ENCODE measurements at regions not wholly inside any gene's neighbourhood (a gene's known extent, or its start where the extent isn't known, plus 50 kb on each side); places are given as distances from the start of the nearest gene placed in this dataset.
"Not testable (repeated sequence)": the region's sequence is repeated elsewhere in the genome, so short reads cannot be mapped to it uniquely, and the experiment has no call there.

DNA sequence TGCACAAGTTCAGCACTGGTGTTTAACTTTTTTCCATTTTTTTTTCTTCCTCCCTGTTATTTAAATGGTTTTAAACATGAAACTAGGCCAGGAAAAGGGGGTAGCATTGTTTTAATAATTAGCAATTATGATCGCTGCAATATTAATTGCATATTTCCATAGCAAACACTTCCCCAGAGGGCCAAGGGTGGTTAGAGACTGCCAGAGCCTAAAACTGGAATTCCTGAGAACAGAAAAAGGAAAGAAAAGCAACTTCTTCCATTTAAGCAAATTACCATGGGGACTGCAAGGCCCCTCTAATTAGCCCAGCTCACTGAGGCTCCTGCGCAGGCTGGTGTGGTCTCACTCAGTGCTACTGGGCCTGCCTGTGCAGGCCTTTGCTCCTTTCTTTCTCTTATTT lies 201.5 kb downstream of the SMAD2 start:
- DNase-seq (ENCODE audit: low read depth) = no peak

DNA sequence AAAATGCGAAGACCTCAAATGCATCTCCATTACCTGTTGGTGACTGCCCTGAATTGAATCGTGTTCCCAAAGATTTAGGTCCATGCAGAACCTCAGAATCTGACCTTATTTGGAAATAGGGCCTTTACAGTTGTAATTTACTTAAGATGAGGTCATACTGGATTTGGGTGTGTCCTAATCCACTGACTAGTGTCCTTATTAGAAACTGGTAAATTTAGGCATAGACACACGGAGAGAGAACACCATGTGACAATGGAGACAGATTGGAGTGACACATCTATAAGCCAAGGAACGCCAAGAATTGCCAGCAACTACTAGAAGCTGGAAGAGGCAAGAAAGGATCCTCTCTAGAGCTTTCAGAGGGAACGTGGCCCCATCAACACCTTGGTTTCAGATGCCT lies 203.1 kb downstream of the SMAD2 start:
- no peak for DNase-seq (ENCODE audit: low read depth)

DNA sequence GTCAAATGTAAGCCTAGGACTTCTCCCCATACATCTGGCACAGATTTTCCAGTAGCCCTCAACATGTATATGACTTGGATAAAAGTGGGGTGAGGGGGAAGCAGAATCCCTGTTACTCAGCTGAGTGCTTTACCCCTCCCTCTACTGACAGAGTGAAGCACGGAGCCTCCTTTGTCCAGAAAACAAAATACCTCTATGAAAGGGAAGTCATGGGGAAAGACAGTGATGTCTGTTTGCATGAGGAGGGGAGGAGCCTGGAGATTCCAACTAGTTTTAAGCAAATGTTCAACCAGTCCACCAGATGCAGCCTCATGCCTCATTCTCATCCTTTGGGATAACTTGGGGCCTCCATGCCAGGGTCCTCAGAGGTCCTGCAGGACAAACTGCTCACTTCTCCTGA lies 203.9 kb downstream of the SMAD2 start:
- DNase-seq (ENCODE audit: low read depth) = no peak

GRCh38 chr18:47725656-47726055 lies 204.8 kb downstream of the SMAD2 start:
- no peak for DNase-seq (ENCODE audit: low read depth)

- DNase-seq (ENCODE audit: low read depth) = no peak
Observed at GRCh38 chr18:47724186-47724975, 206.1 kb downstream of the SMAD2 start.

DNA sequence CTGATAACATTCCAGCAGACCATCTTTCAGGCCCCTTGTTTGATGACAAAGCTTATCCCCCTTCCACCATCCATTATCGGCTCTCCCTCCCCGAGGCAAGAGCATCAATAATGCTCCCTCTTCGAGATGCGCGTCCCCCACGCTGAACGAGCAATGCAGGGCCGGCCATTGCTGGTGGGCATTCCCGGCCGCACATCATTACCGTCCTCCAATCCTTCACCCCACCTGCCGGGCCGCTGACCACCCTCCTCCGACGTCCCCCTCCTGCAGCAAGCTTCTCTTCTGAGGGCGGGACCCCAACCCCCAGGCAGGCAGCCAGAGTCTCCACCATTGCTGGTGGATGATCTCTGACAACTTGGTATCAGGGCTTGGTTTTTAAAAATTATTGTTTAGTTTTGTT lies 208.6 kb downstream of the SMAD2 start:
- DNase-seq (ENCODE audit: low read depth) = no peak

DNA sequence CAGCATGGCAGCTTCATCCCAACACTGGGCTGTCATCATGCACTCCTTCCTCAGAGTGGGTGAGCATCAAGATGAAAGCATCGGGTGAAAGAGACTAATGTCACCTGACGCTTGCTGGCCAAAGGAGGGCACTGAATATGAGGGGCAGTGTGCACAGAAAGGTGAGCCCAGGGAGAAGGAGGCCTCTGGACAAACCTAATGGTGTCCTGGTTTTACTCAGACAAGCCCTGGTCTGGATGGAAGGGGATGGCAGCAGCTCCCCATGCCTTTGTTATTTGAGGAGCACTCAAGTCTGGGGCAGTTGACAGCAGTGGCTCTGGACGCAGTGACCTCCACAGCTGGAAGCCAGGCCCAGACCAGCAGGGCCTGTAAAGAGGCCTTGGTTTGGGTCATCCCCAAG lies 209.7 kb downstream of the SMAD2 start:
- DNase-seq (ENCODE audit: low read depth) = no peak

DNA sequence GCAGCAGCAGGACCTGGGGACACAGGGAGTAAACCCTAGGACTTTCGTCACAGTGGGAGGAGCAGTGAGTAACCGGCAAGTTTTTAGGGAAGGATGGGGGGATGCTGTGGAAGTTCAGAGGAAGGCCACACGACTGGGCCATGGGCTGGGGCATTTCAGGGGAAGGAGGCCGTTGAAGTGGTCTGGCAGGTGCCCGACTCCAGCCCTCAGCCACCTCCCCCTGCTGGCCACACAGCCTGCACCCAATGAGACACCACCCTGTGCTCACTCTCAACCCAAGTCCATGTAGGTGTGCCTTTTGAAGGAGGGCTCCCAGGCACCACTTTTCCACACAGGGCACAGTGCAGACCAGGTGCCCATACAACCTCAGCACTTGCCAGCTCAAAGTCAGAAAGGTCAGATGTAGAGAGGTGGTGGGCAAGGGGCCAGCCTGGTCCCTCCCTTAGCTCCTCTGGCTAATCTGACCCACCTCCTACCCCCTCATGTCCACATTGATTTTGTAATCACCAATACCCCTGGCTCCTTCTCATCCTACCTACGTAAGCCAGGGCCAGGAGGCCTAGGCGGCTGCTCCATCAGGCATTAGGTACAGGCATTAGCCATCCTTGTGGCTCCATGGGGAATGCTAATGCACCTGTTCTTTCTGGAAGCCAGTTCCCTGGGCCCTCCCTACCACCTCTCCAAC lies 211.2 kb downstream of the SMAD2 start:
- no peak for DNase-seq (ENCODE audit: low read depth)

- DNase-seq (ENCODE audit: low read depth) = no peak
Observed at GRCh38 chr18:47718646-47719045, 211.8 kb downstream of the SMAD2 start.

- no peak for DNase-seq (ENCODE audit: low read depth)
Observed at GRCh38 chr18:47717257-47717656, 213.2 kb downstream of the SMAD2 start.

- DNase-seq (ENCODE audit: low read depth) = no peak
Observed at GRCh38 chr18:47716632-47717185, 213.8 kb downstream of the SMAD2 start.

GRCh38 chr18:47710451-47710850 lies 220.0 kb downstream of the SMAD2 start:
- DNase-seq (ENCODE audit: low read depth) = no peak

DNA sequence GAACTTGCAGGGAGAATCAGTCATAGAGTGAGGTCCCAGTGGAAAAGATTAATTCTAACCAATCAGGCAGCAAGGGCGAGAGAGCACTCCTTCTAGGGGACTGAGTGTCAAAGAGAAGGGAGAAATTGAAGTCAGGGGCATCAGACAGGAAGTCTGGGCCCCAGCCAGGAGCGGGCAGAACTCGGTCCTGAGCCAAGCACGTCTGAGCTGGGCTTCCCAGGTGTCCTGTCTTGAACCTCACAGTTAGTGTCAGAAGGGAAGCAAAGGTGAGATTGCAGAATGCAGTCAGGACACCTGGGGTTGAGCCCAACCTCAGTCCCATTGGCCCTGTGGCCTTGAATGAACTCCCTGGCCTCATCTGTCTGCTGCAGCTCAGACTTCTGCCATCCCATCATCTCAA lies 220.9 kb downstream of the SMAD2 start:
- no peak for DNase-seq (ENCODE audit: low read depth)

- DNase-seq (ENCODE audit: low read depth) = no peak
Observed at GRCh38 chr18:47708206-47708605, 222.3 kb downstream of the SMAD2 start.

DNA sequence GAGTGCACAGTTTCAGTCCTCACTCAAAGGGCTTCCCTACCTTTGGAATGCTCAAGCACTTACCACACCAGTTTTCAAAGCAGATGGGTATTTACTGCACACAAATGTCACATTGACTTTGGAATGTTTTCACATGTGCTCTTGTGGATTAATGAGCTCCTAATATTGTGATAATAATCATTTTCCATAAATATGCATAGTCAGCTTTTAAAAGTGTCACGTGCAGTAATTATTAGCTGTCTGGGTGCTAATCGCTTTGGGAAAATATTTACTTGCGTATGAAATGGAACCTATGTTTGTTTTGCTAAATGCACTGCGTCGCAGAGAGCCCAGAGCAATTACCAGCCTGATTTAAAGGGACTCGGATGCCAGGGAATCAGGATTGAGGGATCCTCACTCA lies 229.3 kb downstream of the SMAD2 start:
- no peak for DNase-seq (ENCODE audit: low read depth)

DNA sequence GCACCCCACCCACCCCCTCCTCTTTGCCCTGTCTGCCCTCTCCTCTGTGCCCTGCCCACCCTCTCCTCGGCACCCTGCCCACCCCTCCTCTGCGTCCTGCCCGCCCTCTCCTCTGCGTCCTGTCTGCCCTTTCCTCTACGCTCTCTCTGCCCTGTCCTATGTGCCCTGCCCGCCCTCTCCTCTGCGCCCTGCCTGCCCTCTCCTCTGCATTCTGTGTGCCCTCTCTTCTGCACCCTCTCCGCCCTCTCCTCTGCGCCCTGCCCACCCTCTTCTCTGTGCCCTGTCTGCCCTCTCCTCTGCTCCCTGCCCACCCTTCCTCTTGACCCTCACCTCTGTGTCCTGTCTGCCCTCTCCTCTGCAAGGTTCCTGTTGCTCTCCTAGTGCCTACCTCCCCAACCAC lies 233.6 kb downstream of the SMAD2 start:
- no peak for DNase-seq (ENCODE audit: low read depth)

DNA sequence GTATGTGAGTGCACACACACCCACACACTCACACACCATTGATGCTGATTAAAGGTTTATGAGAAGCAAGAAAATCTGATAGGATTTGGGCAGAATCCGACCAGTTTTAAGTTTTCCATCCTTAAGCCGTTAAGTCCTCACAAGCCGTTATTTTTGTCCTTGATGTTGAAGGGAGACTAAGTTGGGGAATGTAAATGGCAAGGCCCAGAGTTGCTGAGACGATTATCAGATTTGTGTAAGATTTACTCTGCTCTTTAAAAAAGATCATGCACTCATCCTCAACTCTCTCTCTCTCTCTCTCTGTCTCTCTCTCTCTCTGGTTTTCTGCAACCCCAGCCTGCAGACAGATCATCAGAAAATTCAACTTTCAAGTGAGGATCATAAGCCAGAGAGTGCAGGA lies 238.8 kb downstream of the SMAD2 start:
- DNase-seq (ENCODE audit: low read depth) = no peak

- DNase-seq (ENCODE audit: low read depth) = not testable (repeated sequence)
Observed at GRCh38 chr18:47690778-47691177, 239.7 kb downstream of the SMAD2 start.

- DNase-seq (ENCODE audit: low read depth) = no peak
Observed at GRCh38 chr18:47689371-47689770, 241.1 kb downstream of the SMAD2 start.

DNA sequence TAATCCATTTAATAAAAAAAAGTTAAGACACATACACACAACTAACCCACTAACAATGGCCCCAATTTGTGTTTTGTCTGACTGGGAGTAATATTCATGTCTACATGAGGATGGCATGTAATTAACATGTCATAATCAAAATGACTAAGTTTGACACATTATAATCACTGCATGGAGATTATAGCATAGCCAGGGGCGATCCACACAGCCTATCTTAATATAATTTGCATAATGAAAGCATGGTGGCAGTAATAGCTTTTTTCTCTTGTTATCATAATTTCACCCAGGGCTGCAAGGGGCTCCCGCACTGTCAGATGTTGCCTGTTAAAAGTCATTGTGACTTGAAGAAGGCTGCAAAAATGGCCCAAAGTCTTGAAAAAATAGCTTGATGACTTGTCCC lies 243.7 kb downstream of the SMAD2 start:
- no peak for DNase-seq (ENCODE audit: low read depth)

GRCh38 chr18:47683774-47684173 lies 246.7 kb downstream of the SMAD2 start:
- DNase-seq (ENCODE audit: low read depth) = peak; percentile 1

- no peak for DNase-seq (ENCODE audit: low read depth)
Observed at GRCh38 chr18:47682876-47683275, 247.6 kb downstream of the SMAD2 start.

DNA sequence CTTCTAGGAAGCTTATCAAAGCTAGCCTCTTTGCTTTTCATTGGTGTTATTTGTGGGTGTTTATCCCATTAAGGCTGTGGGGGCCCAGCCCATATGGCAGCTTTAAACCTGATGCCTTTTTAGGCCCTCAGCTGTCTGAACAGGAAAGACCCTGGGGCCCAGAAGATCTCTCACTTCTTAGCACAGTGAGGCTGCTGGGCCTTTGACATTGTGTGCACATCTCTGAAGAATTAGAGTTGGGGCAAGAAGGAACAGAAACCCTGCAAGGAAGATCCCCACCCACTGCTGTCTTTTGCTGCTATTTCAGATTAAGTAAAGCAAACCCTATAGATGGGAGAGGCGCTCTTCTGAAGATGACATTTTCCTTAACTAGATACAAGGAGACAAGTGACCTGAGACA lies 250.0 kb downstream of the SMAD2 start:
- DNase-seq (ENCODE audit: low read depth) = no peak

DNA sequence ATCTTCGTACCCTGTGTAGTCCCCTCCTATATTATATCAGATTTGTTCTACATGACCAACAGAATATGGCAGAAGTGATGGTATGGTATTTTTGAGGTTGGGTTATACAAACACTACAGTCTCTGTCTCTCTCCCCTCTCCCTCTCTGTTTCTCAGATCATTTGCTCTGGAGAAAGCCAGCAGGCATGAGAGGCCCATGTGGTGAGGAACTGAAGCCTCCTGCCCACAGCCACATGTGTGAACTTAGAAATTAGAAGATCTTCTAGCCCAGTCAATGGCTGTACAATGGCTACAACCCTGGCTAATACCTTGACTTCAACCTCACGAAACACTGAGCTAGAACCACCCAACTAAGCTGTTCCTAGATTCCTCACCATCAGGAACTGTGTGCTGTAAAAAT lies 250.6 kb downstream of the SMAD2 start:
- no peak for DNase-seq (ENCODE audit: low read depth)

Data from iris pigment epithelial cell (primary cell).